ENCODE measurements at regions not wholly inside any gene's neighbourhood (a gene's known extent, or its start where the extent isn't known, plus 50 kb on each side); places are given as distances from the start of the nearest gene placed in this dataset.

GRCh38 chr1:80101159-80101558 lies 1094.6 kb upstream of the ADGRL4 start:
- DNase-seq (ENCODE audit: low read depth, low spot score): no peak

- DNase-seq (ENCODE audit: low read depth, low spot score): no peak
These were observed 1093.2 kb upstream of the ADGRL4 start for GRCh38 chr1:80099713-80100112.

- no peak for DNase-seq (ENCODE audit: low read depth, low spot score)
These were observed 1078.5 kb upstream of the ADGRL4 start for GRCh38 chr1:80085067-80085466.

GRCh38 chr1:80083892-80084291 lies 1077.4 kb upstream of the ADGRL4 start:
- no peak for DNase-seq (ENCODE audit: low read depth, low spot score)

GRCh38 chr1:80076469-80076868 lies 1069.9 kb upstream of the ADGRL4 start:
- DNase-seq (ENCODE audit: low read depth, low spot score): no peak

- DNase-seq (ENCODE audit: low read depth, low spot score): no peak
These were observed 1068.8 kb upstream of the ADGRL4 start for GRCh38 chr1:80075351-80075750.

GRCh38 chr1:80072563-80072962 lies 1066.0 kb upstream of the ADGRL4 start:
- DNase-seq (ENCODE audit: low read depth, low spot score): no peak

GRCh38 chr1:80066060-80066459 lies 1059.5 kb upstream of the ADGRL4 start:
- DNase-seq (ENCODE audit: low read depth, low spot score): no peak

- DNase-seq (ENCODE audit: low read depth, low spot score): no peak
These were observed 1058.0 kb upstream of the ADGRL4 start for GRCh38 chr1:80064524-80064923.

- no peak for DNase-seq (ENCODE audit: low read depth, low spot score)
These were observed 1053.4 kb upstream of the ADGRL4 start for GRCh38 chr1:80059940-80060339.

- no peak for DNase-seq (ENCODE audit: low read depth, low spot score)
These were observed 1049.6 kb upstream of the ADGRL4 start for GRCh38 chr1:80056179-80056578.

- no peak for DNase-seq (ENCODE audit: low read depth, low spot score)
These were observed 1047.6 kb upstream of the ADGRL4 start for GRCh38 chr1:80054129-80054528.

GRCh38 chr1:80053613-80054012 lies 1047.1 kb upstream of the ADGRL4 start:
- no peak for DNase-seq (ENCODE audit: low read depth, low spot score)

- no peak for DNase-seq (ENCODE audit: low read depth, low spot score)
These were observed 1044.0 kb upstream of the ADGRL4 start for GRCh38 chr1:80050523-80050922.

- DNase-seq (ENCODE audit: low read depth, low spot score): no peak
These were observed 1043.6 kb upstream of the ADGRL4 start for GRCh38 chr1:80050085-80050484.

- no peak for DNase-seq (ENCODE audit: low read depth, low spot score)
These were observed 1042.2 kb upstream of the ADGRL4 start for GRCh38 chr1:80048716-80049115.

GRCh38 chr1:80047791-80048190 lies 1041.3 kb upstream of the ADGRL4 start:
- no peak for DNase-seq (ENCODE audit: low read depth, low spot score)

- DNase-seq (ENCODE audit: low read depth, low spot score): no peak
These were observed 1038.1 kb upstream of the ADGRL4 start for GRCh38 chr1:80044662-80045061.

GRCh38 chr1:80036690-80037432 lies 1030.3 kb upstream of the ADGRL4 start:
- no peak for DNase-seq (ENCODE audit: low read depth, low spot score)

GRCh38 chr1:80023358-80023757 lies 1016.8 kb upstream of the ADGRL4 start:
- DNase-seq (ENCODE audit: low read depth, low spot score): no peak

- DNase-seq (ENCODE audit: low read depth, low spot score): no peak
These were observed 1015.4 kb upstream of the ADGRL4 start for GRCh38 chr1:80021891-80022290.

- no peak for DNase-seq (ENCODE audit: low read depth, low spot score)
These were observed 1011.8 kb upstream of the ADGRL4 start for GRCh38 chr1:80018348-80018747.

GRCh38 chr1:80008934-80009333 lies 1002.4 kb upstream of the ADGRL4 start:
- DNase-seq (ENCODE audit: low read depth, low spot score): no peak

GRCh38 chr1:80003250-80003649 lies 996.7 kb upstream of the ADGRL4 start:
- no peak for DNase-seq (ENCODE audit: low read depth, low spot score)

All from brain pericyte (primary cell).